Adrenal gland (tissue), 5 donors: ENCODE measurements at regions not wholly inside any gene's neighbourhood (a gene's known extent, or its start where the extent isn't known, plus 50 kb on each side); places are given as distances from the start of the nearest gene placed in this dataset.

ENCODE experiments used
- CTCF ChIP-seq, 6 experiments: fragments of 450-650 bp in 4 of 6; fragments of 200-600 bp in 2 of 6; sonication (generic) in 1 of 6; IDR thresholded peaks; 1 replicate in 5 of 6; 2 replicates in 1 of 6; pipeline versions ENCODE4 v1.5.1 to v1.8.0; 2016 to 2021; ENCODE audit warnings: antibody characterized with exemption in 6 of 6, mild to moderate bottlenecking in 2 of 6, moderate library complexity in 1 of 6
- POLR2A ChIP-seq, 2 donors: fragments of 450-650 bp; IDR thresholded peaks; one replicate each; pipeline ENCODE4 v1.6.1; 2017; ENCODE audit warnings: antibody characterized with exemption in 2 of 2, mild to moderate bottlenecking in 2 of 2, moderate library complexity in 1 of 2
- donor health status: DM: no; HTN: no; CAD: no.

- TF ChIP-seq POLR2A (IDR thresholded peaks at IDR 0.05) (no peak), CTCF (IDR thresholded peaks at IDR 0.05) (no peak)
These were observed 118.7 kb upstream of the UMPS start for GRCh38 chr3:124611520-124611919.
